ENCODE measurements at regions not wholly inside any gene's neighbourhood (a gene's known extent, or its start where the extent isn't known, plus 50 kb on each side); places are given as distances from the start of the nearest gene placed in this dataset.

- TF ChIP-seq CTCF (IDR thresholded peaks at IDR 0.05) (peak in 2 of 4 experiments; percentile 19 to 43), POLR2AphosphoS5 (IDR thresholded peaks at IDR 0.05) (peak; percentile 72)
Observed at GRCh38 chr19:31555634-31556215, 206.5 kb upstream of the TSHZ3 start.
